Stomach (tissue), 8 donors: ENCODE measurements at regions not wholly inside any gene's neighbourhood (a gene's known extent, or its start where the extent isn't known, plus 50 kb on each side); places are given as distances from the start of the nearest gene placed in this dataset.

ENCODE experiments used
- DNase-seq, 2 donors: peaks; one replicate each; pipeline versions ENCODE4 v3.0.0 to v3.0.0-alpha.2; 2013 to 2019
- H3K27ac ChIP-seq, 5 donors: fragments of 200-600 bp in 4 of 5; sonication (generic) in 4 of 5; one replicate each; pipeline ENCODE4 v1.5.1; 2013 to 2019; ENCODE audit warnings: mild to moderate bottlenecking in 1 of 5, moderate library complexity in 1 of 5
- H3K27me3 ChIP-seq, 3 donors: fragments of 200-600 bp; sonication (generic); one replicate each; pipeline ENCODE4 v1.5.1; 2017 to 2019; ENCODE audit warnings: mixed run types in 1 of 3
- H3K36me3 ChIP-seq, 4 donors: fragments of 200-600 bp; sonication (generic); 1 replicate in 3 of 4; 2 replicates in 1 of 4; pipeline ENCODE4 v1.5.1; 2016 to 2019
- H3K4me1 ChIP-seq, 4 donors: fragments of 200-600 bp; sonication (generic); one replicate each; pipeline ENCODE4 v1.5.1; 2016 to 2019
- H3K4me3 ChIP-seq, 4 donors: fragments of 200-600 bp; sonication (generic) in 3 of 4; one replicate each; pipeline ENCODE4 v1.5.1; 2016 to 2019; ENCODE audit warnings: mild to moderate bottlenecking in 1 of 4
- H3K9me3 ChIP-seq, 4 donors: fragments of 200-600 bp; sonication (generic); one replicate each; pipeline ENCODE4 v1.5.1; 2016 to 2019
- EP300 ChIP-seq: sonication (generic); formaldehyde crosslinking; IDR thresholded peaks from one replicate; pipeline ENCODE4 v1.6.1; 2017; ENCODE audit warnings: antibody characterized with exemption
- POLR2A ChIP-seq, 4 donors: fragments of 450-650 bp; IDR thresholded peaks; one replicate each; pipeline ENCODE4 v1.6.1; 2016; ENCODE audit warnings: antibody characterized with exemption in 4 of 4, control low read depth in 2 of 4, mild to moderate bottlenecking in 1 of 4, moderate library complexity in 1 of 4
- POLR2AphosphoS5 ChIP-seq, 3 donors: sonication (generic); formaldehyde crosslinking; IDR thresholded peaks; one replicate each; pipeline ENCODE4 v1.6.1; 2016; ENCODE audit warnings: antibody characterized with exemption in 3 of 3
- WGBS, 5 donors: extraction: QIAGEN DNeasy Blood & Tissue Kit in 3 of 5; methylation state at CpG; one replicate each; pipeline versions ENCODE4 v1.1.5 to v1.1.7; 2013 to 2018; 5-methylcytosine and 5-hydroxymethylcytosine counted together
- intact Hi-C: fragments of 100-400 bp; cut with DNase I; formaldehyde crosslinking; loops from one replicate; pipeline ENCODE4 v1.15.1; 2023; ENCODE audit warnings: low total_unique reads
- TF ChIP-seq, protein P1 (sequence below), 7 experiments: fragments of 450-650 bp in 4 of 7; fragments of 200-600 bp in 3 of 7; sonication (generic) in 3 of 7; IDR thresholded peaks; one replicate each; pipeline ENCODE4 v1.5.1; 2016 to 2019; ENCODE audit warnings: antibody characterized with exemption in 7 of 7, control low read depth in 2 of 7, mild to moderate bottlenecking in 1 of 7
- donor health status: healthy with polysubstance abuse.
- donor health status: Bipolar disorder and iron deficiency.
- donor health status: healthy.

- H3K36me3 ChIP-seq: no peaks in the 10 kb centered on the region
- H3K4me3 ChIP-seq: no peak overlapping the region
- no peak overlapping the region for H3K27ac ChIP-seq
- no peaks in the 10 kb centered on the region for H3K9me3 ChIP-seq
- intact Hi-C loops: no loop called here
- WGBS, 5 donors: 61 to 71% (median 67%) methylated on average over 5 of the region's 5 CpGs
- no peak for TF ChIP-seq POLR2AphosphoS5 (IDR thresholded peaks at IDR 0.05)
- no peak for TF ChIP-seq POLR2A (IDR thresholded peaks at IDR 0.05)
- TF ChIP-seq EP300: no peak
- TF ChIP-seq, protein P1, sequence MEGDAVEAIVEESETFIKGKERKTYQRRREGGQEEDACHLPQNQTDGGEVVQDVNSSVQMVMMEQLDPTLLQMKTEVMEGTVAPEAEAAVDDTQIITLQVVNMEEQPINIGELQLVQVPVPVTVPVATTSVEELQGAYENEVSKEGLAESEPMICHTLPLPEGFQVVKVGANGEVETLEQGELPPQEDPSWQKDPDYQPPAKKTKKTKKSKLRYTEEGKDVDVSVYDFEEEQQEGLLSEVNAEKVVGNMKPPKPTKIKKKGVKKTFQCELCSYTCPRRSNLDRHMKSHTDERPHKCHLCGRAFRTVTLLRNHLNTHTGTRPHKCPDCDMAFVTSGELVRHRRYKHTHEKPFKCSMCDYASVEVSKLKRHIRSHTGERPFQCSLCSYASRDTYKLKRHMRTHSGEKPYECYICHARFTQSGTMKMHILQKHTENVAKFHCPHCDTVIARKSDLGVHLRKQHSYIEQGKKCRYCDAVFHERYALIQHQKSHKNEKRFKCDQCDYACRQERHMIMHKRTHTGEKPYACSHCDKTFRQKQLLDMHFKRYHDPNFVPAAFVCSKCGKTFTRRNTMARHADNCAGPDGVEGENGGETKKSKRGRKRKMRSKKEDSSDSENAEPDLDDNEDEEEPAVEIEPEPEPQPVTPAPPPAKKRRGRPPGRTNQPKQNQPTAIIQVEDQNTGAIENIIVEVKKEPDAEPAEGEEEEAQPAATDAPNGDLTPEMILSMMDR (IDR thresholded peaks at IDR 0.05): no peak
- no peak for DNase-seq
- no peaks in the 10 kb centered on the region for H3K27me3 ChIP-seq
- no peaks in the 10 kb centered on the region for H3K4me1 ChIP-seq
Observed at GRCh38 chr6:92922216-92922806, 497.0 kb downstream of the EPHA7 start.

DNA sequence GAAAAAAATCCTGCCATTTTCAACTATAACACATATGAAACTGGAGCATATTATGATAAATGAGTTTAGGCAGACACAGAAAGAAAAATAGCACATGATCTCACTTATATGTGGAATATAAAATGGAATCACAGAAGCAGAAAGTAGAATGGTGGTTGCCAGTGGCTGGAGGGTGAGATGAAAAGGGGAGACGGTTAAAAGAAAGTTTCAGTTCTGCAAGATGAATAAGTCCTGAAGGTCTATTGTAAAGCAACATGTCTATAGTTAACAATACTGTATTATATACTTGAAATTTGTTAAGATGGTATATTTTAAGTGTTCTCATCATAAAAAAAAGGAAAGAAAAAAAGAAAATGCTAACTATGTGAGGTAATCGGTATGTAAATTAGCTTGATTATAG, 503.9 kb downstream of the EPHA7 start:
- intact Hi-C loops: no loop called here
- no peaks in the 10 kb centered on the region for H3K27me3 ChIP-seq
- no peaks in the 10 kb centered on the region for H3K4me1 ChIP-seq
- H3K27ac ChIP-seq: no peak overlapping the region
- no peaks in the 10 kb centered on the region for H3K36me3 ChIP-seq
- DNase-seq: no peak
- 89 to 97% (median 92%) methylated on average over 2 of the region's 2 CpGs for WGBS, 5 donors
- H3K9me3 ChIP-seq: no peaks in the 10 kb centered on the region
- TF ChIP-seq POLR2AphosphoS5 (IDR thresholded peaks at IDR 0.05) (no peak), POLR2A (IDR thresholded peaks at IDR 0.05) (no peak), EP300 (no peak)
- TF ChIP-seq, protein P1 (IDR thresholded peaks at IDR 0.05): no peak
- no peak overlapping the region for H3K4me3 ChIP-seq

DNA sequence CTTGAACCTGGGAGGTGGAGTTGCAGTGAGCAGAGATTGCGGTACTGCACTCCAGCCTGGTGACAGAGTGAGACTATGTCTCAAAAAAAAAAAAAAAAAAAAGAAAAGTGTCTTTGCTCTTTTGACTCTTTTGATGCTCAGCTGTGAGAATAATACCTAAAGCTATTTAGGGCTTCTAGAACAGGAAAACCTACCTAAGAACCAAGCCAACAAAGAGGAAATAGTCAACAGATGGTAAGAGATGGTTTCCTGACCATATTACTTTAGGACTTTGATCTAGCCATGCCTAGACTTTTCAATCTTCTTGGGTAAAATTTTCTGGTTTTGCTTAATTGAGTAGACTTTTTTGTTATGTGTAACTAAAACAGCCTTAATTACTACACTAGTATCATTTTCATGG, 508.1 kb downstream of the EPHA7 start:
- Histone ChIP-seq H3K9me3 (no peaks in the 10 kb centered on the region), H3K36me3 (no peaks in the 10 kb centered on the region), H3K27ac (no peak overlapping the region), H3K4me1 (no peaks in the 10 kb centered on the region), H3K27me3 (no peaks in the 10 kb centered on the region), H3K4me3 (no peak overlapping the region)
- DNase-seq: no peak
- intact Hi-C loops: no loop called here
- 55 to 94% (median 86%) methylated on average over 1 of the region's 1 CpG for WGBS, 5 donors
- no peak for TF ChIP-seq POLR2A (IDR thresholded peaks at IDR 0.05)
- no peak for TF ChIP-seq POLR2AphosphoS5 (IDR thresholded peaks at IDR 0.05)

DNA sequence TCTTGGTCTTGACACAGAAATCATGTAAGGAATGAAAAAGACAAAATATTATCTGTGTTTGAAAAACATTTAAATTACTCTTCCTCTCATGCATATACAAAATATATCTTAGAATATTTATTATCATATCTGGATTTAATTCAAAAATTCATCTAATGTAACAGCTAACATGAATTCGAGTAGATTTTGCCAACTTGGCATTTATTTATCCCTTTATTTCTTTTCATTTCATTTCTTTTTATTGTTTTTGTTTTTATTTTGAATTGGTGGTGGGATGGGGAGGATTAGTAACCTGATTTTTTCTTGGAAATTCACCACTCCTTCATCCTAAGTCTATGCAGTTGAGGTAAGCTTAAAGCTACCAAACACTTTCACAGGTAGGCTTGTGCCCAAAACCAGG, 508.7 kb downstream of the EPHA7 start:
- H3K9me3 ChIP-seq: no peaks in the 10 kb centered on the region
- H3K27me3 ChIP-seq: no peaks in the 10 kb centered on the region
- H3K27ac ChIP-seq: no peak overlapping the region
- H3K4me1 ChIP-seq: no peaks in the 10 kb centered on the region
- no peak overlapping the region for H3K4me3 ChIP-seq
- WGBS, 5 donors: 48 to 79% (median 68%) methylated on average over 1 of the region's 1 CpG
- no peak for DNase-seq
- TF ChIP-seq POLR2A (IDR thresholded peaks at IDR 0.05) (no peak), POLR2AphosphoS5 (IDR thresholded peaks at IDR 0.05) (no peak), EP300 (no peak)
- TF ChIP-seq, protein P1 (IDR thresholded peaks at IDR 0.05): no peak
- intact Hi-C loops: no loop called here
- no peaks in the 10 kb centered on the region for H3K36me3 ChIP-seq

DNA sequence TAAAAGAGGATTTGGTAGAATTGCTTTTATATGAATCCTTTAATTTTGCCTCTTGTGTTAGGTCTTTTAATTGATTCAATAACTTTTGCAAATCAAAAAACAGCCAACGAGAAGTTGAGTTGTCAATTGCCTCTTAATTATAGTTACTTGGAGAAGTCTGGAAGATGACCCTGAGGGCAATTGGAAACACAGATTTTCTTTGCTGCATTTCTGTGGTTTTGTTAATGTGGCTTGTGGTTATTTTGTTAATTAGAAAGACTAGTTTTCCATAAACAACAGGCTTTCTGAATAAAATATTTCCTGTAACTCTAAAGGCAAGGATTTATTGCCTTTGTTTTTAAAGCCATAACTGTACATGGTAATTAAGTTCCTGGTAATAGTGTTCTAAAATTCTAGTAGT, 513.0 kb downstream of the EPHA7 start:
- Histone ChIP-seq H3K27ac (no peak overlapping the region), H3K9me3 (no peaks in the 10 kb centered on the region), H3K4me1 (no peaks in the 10 kb centered on the region), H3K4me3 (no peak overlapping the region), H3K36me3 (no peaks in the 10 kb centered on the region), H3K27me3 (no peaks in the 10 kb centered on the region)
- intact Hi-C loops: no loop called here
- 54 to 65% (median 61%) methylated on average over 1 of the region's 1 CpG for WGBS, 5 donors
- DNase-seq: no peak
- TF ChIP-seq POLR2AphosphoS5 (IDR thresholded peaks at IDR 0.05) (no peak), POLR2A (IDR thresholded peaks at IDR 0.05) (no peak), EP300 (no peak)
- TF ChIP-seq, protein P1 (IDR thresholded peaks at IDR 0.05): no peak
